DND-41 (cell line): ENCODE measurements at regions not wholly inside any gene's neighbourhood (a gene's known extent, or its start where the extent isn't known, plus 50 kb on each side); places are given as distances from the start of the nearest gene placed in this dataset.

Experiments used
- ATAC-seq: fragments of 200-7000 bp; cut with Tn5 transposase; 3 replicates; pipeline ENCODE4 v1.9.1; 2021; ENCODE audit warnings: low read depth; ENCODE audit not compliant: insufficient read depth
- DNase-seq: peaks from one replicate; pipeline ENCODE4 v3.0.0-alpha.2; 2020
- H2AFZ ChIP-seq: 2 replicates; pipeline ENCODE4 v1.6.0; 2012; ENCODE audit warnings: low read depth, low read length
- H3K27ac ChIP-seq: 2 replicates; pipeline ENCODE4 v1.5.1; 2012; ENCODE audit warnings: low read length, inconsistent platforms
- H3K27me3 ChIP-seq: fragments of 200-600 bp; sonication (generic); 2 replicates; pipeline ENCODE4 v1.6.0; 2012; ENCODE audit warnings: low read length, mild to moderate bottlenecking, inconsistent platforms; ENCODE audit not compliant: insufficient read depth, poor library complexity
- H3K36me3 ChIP-seq: 2 replicates; pipeline ENCODE4 v1.5.1; 2012; ENCODE audit warnings: low read length, inconsistent platforms; ENCODE audit not compliant: insufficient read depth
- H3K4me1 ChIP-seq: 2 replicates; pipeline ENCODE4 v1.5.1; 2012; ENCODE audit warnings: mild to moderate bottlenecking, low read length; ENCODE audit not compliant: insufficient read depth
- H3K4me2 ChIP-seq: 2 replicates; pipeline ENCODE4 v1.6.0; 2012; ENCODE audit warnings: mild to moderate bottlenecking, moderate library complexity, low read length, inconsistent platforms; ENCODE audit not compliant: insufficient read depth
- H3K4me3 ChIP-seq, 2 experiments: fragments of 200-600 bp in 1 of 2; shearing (Covaris generic) in 1 of 2; 2 replicates each; pipeline ENCODE4 v1.5.1; 2012 to 2016; ENCODE audit warnings: inconsistent platforms in 2 of 2, low read length in 2 of 2, mild to moderate bottlenecking in 2 of 2, low read depth in 1 of 2, moderate library complexity in 1 of 2
- H3K79me2 ChIP-seq: 2 replicates; pipeline ENCODE4 v1.6.0; 2012; ENCODE audit warnings: low read length, inconsistent platforms; ENCODE audit not compliant: insufficient read depth
- H3K9ac ChIP-seq: 2 replicates; pipeline ENCODE4 v1.6.0; 2012; ENCODE audit warnings: low read depth, mild to moderate bottlenecking, inconsistent platforms, low read length, moderate library complexity
- H3K9me3 ChIP-seq: 2 replicates; pipeline ENCODE4 v1.5.1; 2012; ENCODE audit warnings: low read length, moderate library complexity, mild to moderate bottlenecking, inconsistent platforms; ENCODE audit not compliant: insufficient read depth, severe bottlenecking
- H4K20me1 ChIP-seq: 2 replicates; pipeline ENCODE4 v1.6.0; 2012; ENCODE audit warnings: low read length; ENCODE audit not compliant: insufficient read depth
- CTCF ChIP-seq: IDR thresholded peaks from 2 replicates; pipeline ENCODE4 v1.5.1; 2012; ENCODE audit warnings: borderline replicate concordance, low read length, moderate library complexity, mild to moderate bottlenecking; ENCODE audit not compliant: poor library complexity, severe bottlenecking; ENCODE audit errors: extremely low read depth
- EZH2 ChIP-seq: IDR thresholded peaks from 3 replicates; pipeline ENCODE4 v1.6.1; 2012; ENCODE audit warnings: borderline replicate concordance, low read depth, mild to moderate bottlenecking, moderate library complexity, low read length, inconsistent platforms; ENCODE audit not compliant: severe bottlenecking

- Histone ChIP-seq H3K9ac (no peak overlapping the region), H3K9me3 (no peaks in the 10 kb centered on the region), H3K36me3 (no peaks in the 10 kb centered on the region), H3K79me2 (no peaks in the 10 kb centered on the region), H3K27me3 (no peaks in the 10 kb centered on the region), H3K4me2 (no peak overlapping the region), H3K4me3 (no peak overlapping the region), H4K20me1 (no peaks in the 10 kb centered on the region), H2AFZ (no peak overlapping the region), H3K4me1 (no peaks in the 10 kb centered on the region), H3K27ac (no peak overlapping the region)
- DNase-seq = no peak
- ATAC-seq = no peak
- TF ChIP-seq CTCF (no peak), EZH2 (no peak)
These were observed 499.6 kb upstream of the HS6ST1 start for GRCh38 chr2:128818248-128818647.

DNA sequence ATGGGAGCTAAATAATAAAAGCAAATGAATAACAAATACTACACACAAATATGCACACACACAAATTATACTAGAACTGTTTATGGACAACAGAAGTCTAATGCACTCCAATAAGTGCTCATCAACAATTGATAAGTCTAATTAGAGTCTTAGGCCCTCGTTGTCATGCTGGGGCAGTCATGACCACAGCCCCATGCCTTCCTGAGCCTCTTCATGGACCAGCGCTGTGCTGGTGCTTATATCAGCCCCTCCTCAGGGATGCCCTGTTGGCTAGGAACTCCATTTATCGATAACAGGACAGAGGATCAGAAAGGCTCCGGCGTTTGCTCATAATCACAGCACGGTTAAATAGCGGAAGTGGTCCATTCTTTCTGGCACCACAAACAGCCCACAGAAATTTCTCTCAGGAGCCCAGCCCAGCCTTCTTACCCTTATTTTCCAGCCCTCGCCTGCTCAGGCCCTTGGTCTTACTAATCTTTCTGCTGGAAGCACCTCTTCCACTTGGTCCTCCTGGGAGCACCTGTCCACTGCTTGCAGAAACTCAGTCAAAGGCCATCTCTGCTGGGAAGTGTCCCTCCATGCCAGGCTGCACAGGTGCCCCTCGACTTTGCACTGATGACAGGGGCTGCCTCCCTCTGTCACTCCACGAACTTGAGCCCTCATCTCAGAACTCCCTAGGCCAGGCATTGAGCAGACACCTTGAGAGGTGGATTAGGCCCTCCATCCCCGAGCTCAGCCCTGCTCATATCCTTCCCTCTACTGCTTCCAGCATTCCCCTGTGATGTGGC, 500.2 kb upstream of the HS6ST1 start:
- TF ChIP-seq CTCF (no peak), EZH2 (no peak)
- Histone ChIP-seq H3K36me3 (no peaks in the 10 kb centered on the region), H4K20me1 (no peaks in the 10 kb centered on the region), H3K27me3 (no peaks in the 10 kb centered on the region), H3K9me3 (no peaks in the 10 kb centered on the region), H3K9ac (no peak overlapping the region), H3K4me1 (no peaks in the 10 kb centered on the region), H2AFZ (no peak overlapping the region), H3K79me2 (no peaks in the 10 kb centered on the region), H3K27ac (no peak overlapping the region), H3K4me2 (no peak overlapping the region), H3K4me3 (no peak overlapping the region)
- DNase-seq (no peak), ATAC-seq (no peak)

GRCh38 chr2:128820452-128820851, 501.8 kb upstream of the HS6ST1 start:
- H3K79me2 ChIP-seq = no peaks in the 10 kb centered on the region
- TF ChIP-seq CTCF (no peak), EZH2 (no peak)
- no peak overlapping the region for H3K27ac ChIP-seq
- no peak overlapping the region for H3K4me2 ChIP-seq
- no peaks in the 10 kb centered on the region for H3K36me3 ChIP-seq
- no peak overlapping the region for H3K4me3 ChIP-seq
- no peak overlapping the region for H2AFZ ChIP-seq
- H4K20me1 ChIP-seq = no peaks in the 10 kb centered on the region
- no peaks in the 10 kb centered on the region for H3K4me1 ChIP-seq
- DNase-seq (no peak), ATAC-seq (no peak)
- H3K9ac ChIP-seq = no peak overlapping the region
- H3K9me3 ChIP-seq = no peaks in the 10 kb centered on the region
- H3K27me3 ChIP-seq = no peaks in the 10 kb centered on the region
